Glomerular visceral epithelial cell (primary cell): ENCODE measurements at regions not wholly inside any gene's neighbourhood (a gene's known extent, or its start where the extent isn't known, plus 50 kb on each side); places are given as distances from the start of the nearest gene placed in this dataset.
"Not testable (repeated sequence)": the region's sequence is repeated elsewhere in the genome, so short reads cannot be mapped to it uniquely, and the experiment has no call there.

Experiments
- DNase-seq: peaks from one replicate; pipeline ENCODE4 v3.0.0-alpha.2; 2016; ENCODE audit errors: extremely low spot score

- DNase-seq, result peak; percentile 69
Measured at GRCh38 chr4:101730291-101731117, 60.0 kb upstream of the BANK1 start.

GRCh38 chr4:101727238-101727637, 63.3 kb upstream of the BANK1 start:
- DNase-seq, result no peak

- DNase-seq, result no peak
Measured at GRCh38 chr4:101724093-101724492, 66.4 kb upstream of the BANK1 start.

- DNase-seq, result no peak
Measured at GRCh38 chr4:101718810-101719209, 71.7 kb upstream of the BANK1 start.

- no peak for DNase-seq
Measured at GRCh38 chr4:101711590-101712260, 78.8 kb upstream of the BANK1 start.

- DNase-seq, result no peak
Measured at GRCh38 chr4:101710806-101711205, 79.7 kb upstream of the BANK1 start.

- DNase-seq, result no peak
Measured at GRCh38 chr4:101708293-101709039, 82.1 kb upstream of the BANK1 start.

- no peak for DNase-seq
Measured at GRCh38 chr4:101707596-101707995, 82.9 kb upstream of the BANK1 start.

GRCh38 chr4:101706535-101707057, 83.9 kb upstream of the BANK1 start:
- no peak for DNase-seq

- DNase-seq, result no peak
Measured at GRCh38 chr4:101701551-101701950, 89.0 kb upstream of the BANK1 start.

GRCh38 chr4:101699441-101700124, 90.9 kb upstream of the BANK1 start:
- no peak for DNase-seq

GRCh38 chr4:101697266-101697665, 93.3 kb upstream of the BANK1 start:
- DNase-seq, result no peak

- DNase-seq, result no peak
Measured at GRCh38 chr4:101696276-101697010, 94.1 kb upstream of the BANK1 start.

GRCh38 chr4:101695176-101695575, 95.4 kb upstream of the BANK1 start:
- DNase-seq, result peak; percentile 1

GRCh38 chr4:101694403-101694802, 96.1 kb upstream of the BANK1 start:
- DNase-seq, result not testable (repeated sequence)

GRCh38 chr4:101693842-101694398, 96.6 kb upstream of the BANK1 start:
- no peak for DNase-seq

GRCh38 chr4:101689220-101689619, 101.3 kb upstream of the BANK1 start:
- no peak for DNase-seq

- DNase-seq, result no peak
Measured at GRCh38 chr4:101685126-101685525, 105.4 kb upstream of the BANK1 start.

- no peak for DNase-seq
Measured at GRCh38 chr4:101682946-101683345, 107.6 kb upstream of the BANK1 start.

GRCh38 chr4:101678180-101678579, 112.3 kb upstream of the BANK1 start:
- no peak for DNase-seq

- DNase-seq, result no peak
Measured at GRCh38 chr4:101670897-101671296, 119.6 kb upstream of the BANK1 start.
